Fibroblast of mammary gland (primary cell): ENCODE measurements at regions not wholly inside any gene's neighbourhood (a gene's known extent, or its start where the extent isn't known, plus 50 kb on each side); places are given as distances from the start of the nearest gene placed in this dataset.
A peak's percentile ranks its signal among the peaks of the same experiment; 100 is the strongest.

Source experiments
- DNase-seq: peaks from one replicate; pipeline ENCODE4 v3.0.0-alpha.2; 2010; ENCODE audit warnings: low read depth
- H3K4me3 ChIP-seq: 2 replicates; pipeline ENCODE4 v1.5.1; 2011; ENCODE audit warnings: low read depth, mild to moderate bottlenecking, low read length, moderate library complexity; ENCODE audit not compliant: control insufficient read depth
- CTCF ChIP-seq: conservative IDR thresholded peaks from 2 replicates; pipeline ENCODE4 v1.5.1; 2011; ENCODE audit warnings: low read depth, low read length, inconsistent platforms; ENCODE audit not compliant: control insufficient read depth, insufficient read depth

GRCh38 chr1:191699343-191699742, 458.9 kb upstream of the RGS18 start:
- no peak for TF ChIP-seq CTCF
- no peak for DNase-seq
- no peak overlapping the region for H3K4me3 ChIP-seq

GRCh38 chr1:191700922-191701321, 457.3 kb upstream of the RGS18 start:
- TF ChIP-seq CTCF = no peak
- H3K4me3 ChIP-seq = no peak overlapping the region
- DNase-seq = no peak

- no peak for TF ChIP-seq CTCF
- no peak overlapping the region for H3K4me3 ChIP-seq
- DNase-seq = no peak
Observed at GRCh38 chr1:191702124-191702523, 456.1 kb upstream of the RGS18 start.

- DNase-seq = peak; percentile 2
- no peak overlapping the region for H3K4me3 ChIP-seq
- TF ChIP-seq CTCF = no peak
Observed at GRCh38 chr1:191707288-191707687, 451.0 kb upstream of the RGS18 start.

- H3K4me3 ChIP-seq = no peak overlapping the region
- TF ChIP-seq CTCF = no peak
- DNase-seq = no peak
Observed at GRCh38 chr1:191709215-191709614, 449.0 kb upstream of the RGS18 start.

GRCh38 chr1:191711961-191712360, 446.3 kb upstream of the RGS18 start:
- no peak overlapping the region for H3K4me3 ChIP-seq
- no peak for TF ChIP-seq CTCF
- no peak for DNase-seq

GRCh38 chr1:191714845-191715244, 443.4 kb upstream of the RGS18 start:
- no peak for TF ChIP-seq CTCF
- H3K4me3 ChIP-seq = no peak overlapping the region
- no peak for DNase-seq
